ENCODE measurements at regions not wholly inside any gene's neighbourhood (a gene's known extent, or its start where the extent isn't known, plus 50 kb on each side); places are given as distances from the start of the nearest gene placed in this dataset.

- Histone ChIP-seq H2BK5ac (ENCODE audit: low read depth, low read length) (no peak overlapping the region), H2BK12ac (ENCODE audit: low read depth, low read length) (0 out of 2 replicates have a peak overlapping the region, but pooled peaks have one; percentile 40), H3K79me2 (ENCODE audit: control insufficient read depth in 1 of 2, insufficient read depth in 2 of 2, low read length in 2 of 2) (no peaks in the 10 kb centered on the region), H3K4me2 (ENCODE audit: insufficient read depth in 1 of 2, low read depth in 2 of 2, low read length in 2 of 2) (no peak overlapping the region), H3K79me1 (ENCODE audit: low read depth, low read length) (no peaks in the 10 kb centered on the region), H2BK20ac (ENCODE audit: low read length) (no peak overlapping the region; the same call in 1 of the 2 replicates), H3K56ac (replicated peaks; ENCODE audit: insufficient read length, low read depth, low read length) (no peak overlapping the region), H4K8ac (ENCODE audit: extremely low read depth, insufficient read depth, low read length) (no peak overlapping the region), H4K5ac (ENCODE audit: insufficient read length, low read depth, low read length) (no peak overlapping the region), H3K14ac (ENCODE audit: insufficient read length) (no peak overlapping the region), H3K4me3 (ENCODE audit: extremely low read depth in 1 of 4, insufficient read depth in 2 of 4, low read depth in 3 of 4, low read length in 4 of 4) (no peak overlapping the region), H2BK15ac (ENCODE audit: low read length) (no peak overlapping the region), H2AK5ac (ENCODE audit: low read depth, low read length) (no peak overlapping the region; the same call in 1 of the 2 replicates), H3K18ac (ENCODE audit: extremely low read depth, low read length) (no peak overlapping the region; the same call in 1 of the 2 replicates), H3K9ac (replicated peaks in 1 of 4; ENCODE audit: extremely low read depth in 1 of 4, low read depth in 3 of 4, low read length in 3 of 4) (no peak overlapping the region), H3K4me1 (replicated peaks in 1 of 4; ENCODE audit: control insufficient read depth in 3 of 4, insufficient read depth in 4 of 4, low read length in 3 of 4) (peaks cover 0 to 11% (median 6%) of the 10 kb centered on the region in 4 experiments; a peak in 6 of 7 replicates), H3K23me2 (ENCODE audit: low read depth, low read length) (peaks cover 2% of the 10 kb centered on the region; the same call in 1 of the 2 replicates), H3K27ac (ENCODE audit: low read depth, low read length) (no peak overlapping the region), H3K9me3 (ENCODE audit: insufficient read depth in 2 of 2, low read depth in 1 of 2, low read length in 1 of 2) (no peaks in the 10 kb centered on the region), H3K36me3 (ENCODE audit: control insufficient read depth in 2 of 4, insufficient read depth in 4 of 4, low read length in 3 of 4) (no peaks in the 10 kb centered on the region), H3K23ac (ENCODE audit: insufficient read length) (no peak overlapping the region), H4K20me1 (replicated peaks in 1 of 2; ENCODE audit: control insufficient read depth in 1 of 2, insufficient read depth in 2 of 2, low read length in 2 of 2) (no peaks in the 10 kb centered on the region), H3K4ac (replicated peaks; ENCODE audit: insufficient read length, low read depth, low read length) (no peak overlapping the region), H3K27me3 (replicated peaks in 1 of 4; ENCODE audit: control insufficient read depth in 3 of 4, extremely low read depth in 1 of 4, insufficient read depth in 3 of 4, low read length in 3 of 4) (no peaks in the 10 kb centered on the region), H2AFZ (ENCODE audit: low read length) (no peak overlapping the region), H4K91ac (replicated peaks; ENCODE audit: insufficient read length, low read length) (no peak overlapping the region), H2BK120ac (replicated peaks; ENCODE audit: low read depth, low read length) (no peak overlapping the region)
- POLR2A ChIA-PET (ENCODE audit: partially characterized antibody), result interaction anchor here (1.5 kb wide), 1 partner anchor 129 kb away, joined by 4 read pairs; no protein-coding TSS in a partner anchor
- no peak for DNase-seq (ENCODE audit: low read depth in 1 of 2, low spot score in 2 of 2)
- TF ChIP-seq POU5F1 (IDR thresholded peaks at IDR 0.05; ENCODE audit: low read depth, low read length) (no peak), RXRA (IDR thresholded peaks at IDR 0.05; ENCODE audit: insufficient read depth, low read depth, low read length) (no peak), TEAD4 (IDR thresholded peaks at IDR 0.05; ENCODE audit: low read depth, low read length) (no peak), MAFK (IDR thresholded peaks at IDR 0.05; ENCODE audit: low read depth, low read length) (no peak), KDM1A (IDR thresholded peaks at IDR 0.05; ENCODE audit: borderline replicate concordance, low read length) (no peak), CBX5 (IDR thresholded peaks at IDR 0.05; ENCODE audit: low read depth, low read length) (no peak)
- FAIRE-seq, result no peak
- 94% methylated on average over 14 of the region's 14 CpGs; no CpG with 5 or more reads in 1 of the 2 experiments for WGBS, 2 experiments (ENCODE audit: extremely low coverage in 1 of 2, insufficient coverage in 1 of 2, insufficient read length in 1 of 2, insufficient replicate concordance in 2 of 2, low coverage in 1 of 2, low lambda C conversion rate in 2 of 2, missing lambda C conversion rate in 1 of 2)
- CTCF ChIA-PET (ENCODE audit: partially characterized antibody), result interaction anchor here (0.7 to 2.0 kb wide), 5 partner anchors 24 to 252 kb away, joined by 3 to 9 read pairs (median 5); partner anchors contain the start of gene MYCN
Measured at GRCh38 chr2:16071039-16071864, 130.9 kb downstream of the MYCN start.

Data from H1 (cell line).